ENCODE measurements at regions not wholly inside any gene's neighbourhood (a gene's known extent, or its start where the extent isn't known, plus 50 kb on each side); places are given as distances from the start of the nearest gene placed in this dataset.

GRCh38 chr15:75109021-75109735 is 85.8 kb downstream of the PPCDC start:
- H3K27ac Mint-ChIP-seq (ENCODE audit: unreplicated experiment): no peak overlapping the region
- peaks cover 7% of the 10 kb centered on the region for H3K36me3 Mint-ChIP-seq (ENCODE audit: unreplicated experiment)
- no peak for DNase-seq
- H3K9me3 Mint-ChIP-seq (ENCODE audit: unreplicated experiment): peaks cover 9% of the 10 kb centered on the region
- H3K4me1 Mint-ChIP-seq (ENCODE audit: low read depth, unreplicated experiment): peaks cover 5% of the 10 kb centered on the region
- TF ChIP-seq CTCF (IDR thresholded peaks at IDR 0.05; ENCODE audit: partially characterized antibody, unreplicated experiment): no peak
- no peak overlapping the region for H3K4me3 Mint-ChIP-seq (ENCODE audit: unreplicated experiment)
- peaks cover 4% of the 10 kb centered on the region for H3K27me3 Mint-ChIP-seq (ENCODE audit: unreplicated experiment)

- H3K27ac Mint-ChIP-seq (ENCODE audit: unreplicated experiment): no peak overlapping the region
- no peak for DNase-seq
- peaks cover 10% of the 10 kb centered on the region for H3K9me3 Mint-ChIP-seq (ENCODE audit: unreplicated experiment)
- peaks cover 13% of the 10 kb centered on the region for H3K36me3 Mint-ChIP-seq (ENCODE audit: unreplicated experiment)
- no peak for TF ChIP-seq CTCF (IDR thresholded peaks at IDR 0.05; ENCODE audit: partially characterized antibody, unreplicated experiment)
- peaks cover 4% of the 10 kb centered on the region for H3K27me3 Mint-ChIP-seq (ENCODE audit: unreplicated experiment)
- peaks cover 4% of the 10 kb centered on the region for H3K4me1 Mint-ChIP-seq (ENCODE audit: low read depth, unreplicated experiment)
- no peak overlapping the region for H3K4me3 Mint-ChIP-seq (ENCODE audit: unreplicated experiment)
Measured at GRCh38 chr15:75109736-75110130, 86.3 kb downstream of the PPCDC start.

- Mint-ChIP-seq H3K4me3 (ENCODE audit: unreplicated experiment) (no peak overlapping the region), H3K9me3 (ENCODE audit: unreplicated experiment) (peaks cover 13% of the 10 kb centered on the region), H3K36me3 (ENCODE audit: unreplicated experiment) (peaks cover 26% of the 10 kb centered on the region), H3K27ac (ENCODE audit: unreplicated experiment) (no peak overlapping the region), H3K27me3 (ENCODE audit: unreplicated experiment) (peaks cover 8% of the 10 kb centered on the region), H3K4me1 (ENCODE audit: low read depth, unreplicated experiment) (peaks cover 2% of the 10 kb centered on the region)
- no peak for TF ChIP-seq CTCF (IDR thresholded peaks at IDR 0.05; ENCODE audit: partially characterized antibody, unreplicated experiment)
- DNase-seq: no peak
Measured at GRCh38 chr15:75112278-75112847, 89.0 kb downstream of the PPCDC start.

GRCh38 chr15:75112848-75113492 is 88.7 kb upstream of the C15orf39 start:
- TF ChIP-seq CTCF (IDR thresholded peaks at IDR 0.05; ENCODE audit: partially characterized antibody, unreplicated experiment): no peak
- Mint-ChIP-seq H3K4me3 (ENCODE audit: unreplicated experiment) (no peak overlapping the region), H3K36me3 (ENCODE audit: unreplicated experiment) (peaks cover 26% of the 10 kb centered on the region)

GRCh38 chr15:75114327-75114726 is 87.4 kb upstream of the C15orf39 start:
- no peak for DNase-seq
- TF ChIP-seq CTCF (IDR thresholded peaks at IDR 0.05; ENCODE audit: partially characterized antibody, unreplicated experiment): no peak
- Mint-ChIP-seq H3K9me3 (ENCODE audit: unreplicated experiment) (peaks cover 12% of the 10 kb centered on the region), H3K36me3 (ENCODE audit: unreplicated experiment) (peaks cover 26% of the 10 kb centered on the region), H3K4me1 (ENCODE audit: low read depth, unreplicated experiment) (no peaks in the 10 kb centered on the region), H3K27ac (ENCODE audit: unreplicated experiment) (no peak overlapping the region), H3K4me3 (ENCODE audit: unreplicated experiment) (no peak overlapping the region), H3K27me3 (ENCODE audit: unreplicated experiment) (peaks cover 8% of the 10 kb centered on the region)

More at GRCh38 chr15:75112848-75113492, 88.7 kb upstream of the C15orf39 start:
- H3K9me3 Mint-ChIP-seq (ENCODE audit: unreplicated experiment): peaks cover 12% of the 10 kb centered on the region
- H3K4me1 Mint-ChIP-seq (ENCODE audit: low read depth, unreplicated experiment): peaks cover under 1% of the 10 kb centered on the region
- no peak overlapping the region for H3K27ac Mint-ChIP-seq (ENCODE audit: unreplicated experiment)
- no peak for DNase-seq
- peaks cover 8% of the 10 kb centered on the region for H3K27me3 Mint-ChIP-seq (ENCODE audit: unreplicated experiment)
